Lower lobe of right lung (tissue), 2 donors: ENCODE measurements at regions not wholly inside any gene's neighbourhood (a gene's known extent, or its start where the extent isn't known, plus 50 kb on each side); places are given as distances from the start of the nearest gene placed in this dataset.

Experiments
- ATAC-seq, 2 donors: fragments of 200-7000 bp; cut with Tn5 transposase; one replicate each; pipeline ENCODE4 v1.9.1; 2020 to 2022; ENCODE audit warnings: mild to moderate bottlenecking in 2 of 2, moderate library complexity in 2 of 2
- DNase-seq: peaks from one replicate; pipeline ENCODE4 v3.0.0-alpha.2; 2020
- H3K27ac ChIP-seq: fragments of 200-600 bp; one replicate; pipeline ENCODE4 v1.8.0; 2022
- H3K27me3 ChIP-seq: fragments of 200-600 bp; one replicate; pipeline ENCODE4 v1.8.0; 2022; ENCODE audit warnings: low read depth
- H3K36me3 ChIP-seq: fragments of 200-600 bp; one replicate; pipeline ENCODE4 v1.8.0; 2022; ENCODE audit warnings: mild to moderate bottlenecking
- H3K4me1 ChIP-seq: fragments of 200-600 bp; one replicate; pipeline ENCODE4 v1.8.0; 2022
- H3K4me3 ChIP-seq: fragments of 200-600 bp; one replicate; pipeline ENCODE4 v1.8.0; 2022; ENCODE audit warnings: mild to moderate bottlenecking
- H3K9me3 ChIP-seq: fragments of 200-600 bp; one replicate; pipeline ENCODE4 v1.8.0; 2022
- CTCF ChIP-seq: fragments of 200-600 bp; IDR thresholded peaks from one replicate; pipeline ENCODE4 v1.8.0; 2022; ENCODE audit warnings: antibody characterized with exemption, mild to moderate bottlenecking
- intact Hi-C: fragments of 100-400 bp; cut with DNase I; formaldehyde crosslinking; loops from one replicate; pipeline ENCODE4 v1.11.0; 2022
- donor health status: DM: no; HTN: yes; CAD: no; lungs with severe emphysema.

- no peaks in the 10 kb centered on the region for H3K9me3 ChIP-seq
- H3K4me3 ChIP-seq = no peak overlapping the region
- no peaks in the 10 kb centered on the region for H3K27me3 ChIP-seq
- TF ChIP-seq CTCF = no peak
- DNase-seq (peak; percentile 40), ATAC-seq (no peak)
- intact Hi-C loops = no loop called here
- no peak overlapping the region for H3K27ac ChIP-seq
- H3K4me1 ChIP-seq = no peaks in the 10 kb centered on the region
- H3K36me3 ChIP-seq = no peaks in the 10 kb centered on the region
Observed at GRCh38 chr5:1745123-1745795, 54.4 kb downstream of the MRPL36 start.

- intact Hi-C loops = no loop called here
- Histone ChIP-seq H3K36me3 (no peaks in the 10 kb centered on the region), H3K4me3 (no peak overlapping the region), H3K4me1 (no peaks in the 10 kb centered on the region), H3K27me3 (no peaks in the 10 kb centered on the region), H3K9me3 (no peaks in the 10 kb centered on the region), H3K27ac (no peak overlapping the region)
- DNase-seq (peak; percentile 28), ATAC-seq (no peak)
- TF ChIP-seq CTCF = no peak
Observed at GRCh38 chr5:1744393-1745122, 55.1 kb downstream of the MRPL36 start.

- Histone ChIP-seq H3K27ac (no peak overlapping the region), H3K4me3 (no peak overlapping the region), H3K36me3 (no peaks in the 10 kb centered on the region), H3K27me3 (no peaks in the 10 kb centered on the region), H3K9me3 (no peaks in the 10 kb centered on the region), H3K4me1 (no peaks in the 10 kb centered on the region)
- DNase-seq (no peak), ATAC-seq (no peak)
- TF ChIP-seq CTCF = no peak
- intact Hi-C loops = no loop called here
Observed at GRCh38 chr5:1743769-1744085, 55.9 kb downstream of the MRPL36 start.

- Histone ChIP-seq H3K36me3 (no peaks in the 10 kb centered on the region), H3K27ac (no peak overlapping the region), H3K4me3 (no peak overlapping the region), H3K4me1 (no peaks in the 10 kb centered on the region), H3K9me3 (no peaks in the 10 kb centered on the region), H3K27me3 (no peaks in the 10 kb centered on the region)
- TF ChIP-seq CTCF = no peak
- intact Hi-C loops = no loop called here
- DNase-seq = no peak
- no peak for ATAC-seq
Observed at GRCh38 chr5:1743061-1743768, 56.4 kb downstream of the MRPL36 start.

GRCh38 chr5:1737790-1738405 lies 61.7 kb downstream of the MRPL36 start:
- intact Hi-C loops = no loop called here
- DNase-seq (no peak), ATAC-seq (peak; percentile 51 to 59)
- peak; percentile 66 for TF ChIP-seq CTCF
- H3K36me3 ChIP-seq = no peaks in the 10 kb centered on the region
- H3K9me3 ChIP-seq = no peaks in the 10 kb centered on the region
- no peak overlapping the region for H3K4me3 ChIP-seq
- peaks cover 21% of the 10 kb centered on the region for H3K27me3 ChIP-seq
- H3K4me1 ChIP-seq = no peaks in the 10 kb centered on the region
- H3K27ac ChIP-seq = no peak overlapping the region
